ENCODE measurements at regions not wholly inside any gene's neighbourhood (a gene's known extent, or its start where the extent isn't known, plus 50 kb on each side); places are given as distances from the start of the nearest gene placed in this dataset.

DNA sequence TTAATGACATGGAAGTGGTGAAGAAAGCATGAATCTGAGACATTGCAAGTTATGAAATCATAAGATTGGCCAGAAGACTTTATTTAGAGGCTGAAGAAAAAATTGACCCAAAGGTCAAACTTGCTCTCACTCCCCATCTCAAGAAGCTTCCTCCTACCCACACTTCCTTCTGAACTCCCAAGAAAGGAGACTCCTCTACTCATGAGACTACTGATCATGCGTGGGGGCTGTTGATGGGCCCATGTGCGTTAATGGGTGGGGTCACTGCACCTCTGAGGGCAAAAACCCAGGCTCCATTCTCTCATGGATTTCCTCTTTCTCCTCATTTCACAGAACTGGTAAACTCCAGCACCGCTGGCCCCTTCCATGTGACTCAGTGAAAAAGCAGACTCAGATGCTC is 470.6 kb upstream of the ARID1B start:
- DNase-seq (ENCODE audit: low read depth in 2 of 2): no peak

GRCh38 chr6:156283091-156283490 is 494.1 kb upstream of the ARID1B start:
- DNase-seq (ENCODE audit: low read depth in 2 of 2): no peak

DNA sequence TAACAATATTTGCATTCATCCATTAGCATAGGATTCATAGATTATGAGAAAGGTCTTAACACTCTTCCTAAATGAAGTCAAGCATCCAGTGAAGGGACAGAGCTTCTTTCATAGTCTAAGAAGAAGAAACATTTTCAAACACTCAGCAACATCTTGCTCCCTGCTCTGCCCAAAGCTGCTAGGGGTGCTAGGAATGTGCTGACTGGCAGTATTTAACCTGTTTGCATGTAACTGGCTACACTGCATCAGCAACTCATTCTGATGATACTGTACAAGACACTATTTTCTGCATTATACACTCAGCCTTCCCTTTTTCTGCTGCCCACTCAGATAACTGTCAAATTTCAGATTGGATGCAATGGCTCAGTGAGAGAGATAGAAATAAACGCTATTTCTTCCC is 495.1 kb upstream of the ARID1B start:
- no peak for DNase-seq (ENCODE audit: low read depth in 2 of 2)

GRCh38 chr6:156281266-156281665 is 495.9 kb upstream of the ARID1B start:
- no peak for DNase-seq (ENCODE audit: low read depth in 2 of 2)

DNA sequence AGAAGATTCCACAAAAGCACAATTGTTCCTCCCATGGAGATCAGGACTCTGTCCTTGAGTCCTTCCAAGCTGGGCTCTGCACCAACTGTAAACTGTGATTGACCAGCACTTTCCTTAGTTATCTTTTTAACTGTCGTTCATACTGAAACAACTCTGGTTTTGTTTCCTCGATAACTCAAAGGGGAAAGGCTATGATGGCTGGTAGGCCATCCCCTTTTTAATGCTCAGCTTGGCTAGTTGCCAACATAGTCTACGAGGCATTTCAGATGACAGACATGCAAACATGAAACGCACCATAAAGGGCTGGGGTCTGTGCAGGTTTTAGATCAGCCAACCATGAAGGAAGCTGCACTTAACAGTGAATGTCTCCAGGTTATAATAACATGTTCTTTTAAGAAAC is 497.1 kb upstream of the ARID1B start:
- no peak for DNase-seq (ENCODE audit: low read depth in 2 of 2)

- DNase-seq (ENCODE audit: low read depth in 2 of 2): no peak
These were observed 497.8 kb upstream of the ARID1B start for GRCh38 chr6:156279261-156279969.

GRCh38 chr6:156273065-156273711 is 504.0 kb upstream of the ARID1B start:
- no peak for DNase-seq (ENCODE audit: low read depth in 2 of 2)

DNA sequence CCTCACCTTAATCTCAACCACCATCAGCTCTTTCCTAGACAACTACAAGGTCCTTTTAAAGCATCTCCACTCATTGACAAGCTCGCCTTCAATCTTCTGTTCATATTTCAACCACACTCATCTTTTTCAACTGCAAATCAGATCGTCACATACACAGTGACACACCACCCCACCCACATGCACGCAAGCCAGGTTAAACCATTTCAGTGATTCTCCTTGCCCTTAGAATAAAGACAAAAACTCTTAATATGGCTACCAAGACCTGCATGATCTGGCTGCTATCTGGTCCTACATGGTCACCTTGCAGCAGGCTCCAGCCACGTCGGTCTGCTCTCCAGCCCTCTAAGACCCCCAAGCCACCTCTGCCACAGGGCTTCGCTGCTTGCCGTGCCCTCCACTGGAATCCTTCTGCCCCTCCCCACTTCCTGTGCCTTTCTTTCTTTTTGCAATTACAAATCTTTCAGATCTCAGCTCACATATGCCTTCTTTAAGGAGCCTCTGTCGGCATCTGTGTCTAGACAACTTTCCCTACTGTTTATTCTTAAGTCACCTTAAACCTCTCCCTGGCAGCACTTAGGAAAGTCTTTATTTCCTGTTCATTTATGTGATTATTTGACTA is 507.3 kb upstream of the ARID1B start:
- no peak for DNase-seq (ENCODE audit: low read depth in 2 of 2)

DNA sequence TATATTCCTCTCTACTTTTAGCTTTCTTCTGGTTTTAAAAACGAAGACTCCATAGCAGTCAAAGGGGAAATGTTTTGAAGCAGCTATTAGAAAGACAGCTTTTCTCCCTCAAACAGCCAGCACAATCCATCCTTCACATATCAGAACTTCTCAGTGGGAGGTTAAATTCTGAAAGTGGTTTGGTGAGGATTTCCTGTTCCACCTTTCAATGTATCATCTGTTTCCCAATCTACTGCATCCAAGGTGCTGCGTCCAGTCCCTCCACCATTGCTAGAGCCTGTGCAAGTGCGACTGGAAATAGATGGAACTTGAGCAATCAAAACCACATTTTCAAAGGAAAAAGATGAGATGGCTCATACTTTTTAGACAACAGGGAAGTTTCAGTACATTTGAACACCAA is 508.3 kb upstream of the ARID1B start:
- DNase-seq (ENCODE audit: low read depth in 2 of 2): no peak

DNA sequence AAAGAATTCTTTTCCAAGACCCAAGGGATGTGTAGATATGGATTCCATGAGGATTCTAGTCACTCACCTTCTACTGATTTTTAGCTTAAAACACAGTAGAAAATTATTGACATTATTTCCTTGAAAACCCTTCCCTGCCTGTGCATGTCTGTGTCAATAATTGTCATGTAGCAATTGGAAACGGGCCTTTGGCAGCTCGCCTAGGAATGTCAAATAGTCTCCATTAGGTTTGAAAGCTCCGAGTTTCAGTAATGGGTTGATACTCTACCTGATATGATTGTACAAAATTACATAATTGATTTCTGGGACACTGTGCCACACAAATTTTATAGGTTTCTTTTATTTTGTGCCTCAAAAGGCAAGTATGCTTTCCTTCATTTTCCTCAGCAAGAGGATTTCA is 515.2 kb upstream of the ARID1B start:
- DNase-seq (ENCODE audit: low read depth in 2 of 2): no peak

DNA sequence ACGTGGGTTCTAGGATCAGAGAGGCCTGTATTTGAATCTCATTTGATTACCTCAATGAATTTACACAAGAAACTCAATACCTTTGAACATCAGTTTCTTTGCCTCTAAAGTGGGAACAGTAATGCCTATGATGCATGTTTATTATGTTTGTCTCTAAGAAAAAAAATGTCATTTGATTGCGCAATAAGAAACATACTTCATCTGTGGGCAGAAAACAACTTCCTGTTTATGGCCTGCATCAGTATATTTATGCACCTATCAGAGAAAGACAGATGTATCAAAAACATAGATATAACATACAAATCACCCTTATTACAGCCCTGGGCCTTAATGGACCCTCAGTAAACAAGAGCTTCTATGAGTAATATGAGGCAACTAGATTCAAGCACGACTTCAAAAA is 516.4 kb upstream of the ARID1B start:
- no peak for DNase-seq (ENCODE audit: low read depth in 2 of 2)

DNA sequence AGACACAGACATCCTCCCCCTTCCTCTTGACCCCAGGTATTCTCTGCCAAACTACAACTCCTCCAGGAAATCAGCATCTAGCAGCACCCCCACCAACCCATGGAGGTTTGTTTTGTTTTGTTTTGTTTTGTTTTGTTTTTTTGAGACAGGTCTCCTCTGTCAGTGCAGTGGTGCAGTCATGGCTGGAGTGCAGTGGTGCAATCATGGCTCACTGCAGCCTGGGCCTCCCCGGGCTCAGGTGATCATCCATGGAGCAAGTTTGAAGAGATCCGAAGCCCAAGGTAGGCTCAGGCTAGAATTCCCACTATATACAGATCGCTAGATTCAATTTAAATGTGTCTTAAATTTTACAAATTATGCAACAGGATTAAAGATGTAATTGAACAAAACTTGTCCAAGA is 518.2 kb upstream of the ARID1B start:
- DNase-seq (ENCODE audit: low read depth in 2 of 2): no peak

DNA sequence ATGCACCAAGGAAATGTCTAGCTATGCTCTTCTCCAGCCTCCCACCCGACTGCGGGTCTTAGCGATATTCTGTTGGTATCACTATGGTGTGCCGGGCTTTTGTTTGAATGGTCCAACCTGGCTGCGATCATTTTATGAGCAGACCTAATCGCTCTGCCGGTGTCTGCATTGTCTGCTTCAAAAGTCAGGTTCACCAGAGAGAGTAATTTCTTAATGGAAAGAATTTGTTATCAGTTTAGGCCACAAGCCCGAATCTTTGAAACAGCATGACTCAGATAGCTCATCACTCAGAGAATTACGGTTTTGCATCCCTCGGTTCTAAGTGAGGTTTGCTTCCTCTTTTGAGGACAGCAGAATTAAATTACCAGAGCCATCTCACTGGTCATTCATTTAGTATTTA is 521.0 kb upstream of the ARID1B start:
- DNase-seq (ENCODE audit: low read depth in 2 of 2): no peak

GRCh38 chr6:156254240-156254639 is 522.9 kb upstream of the ARID1B start:
- DNase-seq (ENCODE audit: low read depth in 2 of 2): no peak

DNA sequence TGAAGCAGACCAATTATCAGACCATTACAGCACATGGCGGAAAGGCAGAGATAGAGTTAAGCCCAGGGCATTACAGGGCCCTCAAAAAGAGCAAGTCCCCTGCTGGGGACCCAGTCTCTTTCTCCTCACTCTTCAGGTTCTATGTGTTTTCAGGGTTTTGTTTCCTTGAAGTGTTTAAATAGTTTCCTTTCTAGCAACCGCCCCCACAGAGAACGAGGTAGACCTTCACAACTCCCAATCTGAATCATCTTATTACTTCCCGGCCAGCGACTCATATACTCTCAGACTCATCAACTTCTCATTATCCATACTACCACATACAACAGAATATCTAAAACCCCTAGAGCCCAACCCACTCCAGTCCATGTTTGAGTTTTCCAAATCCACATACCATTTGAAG is 526.6 kb upstream of the ARID1B start:
- DNase-seq (ENCODE audit: low read depth in 2 of 2): peak in 1 of 2 experiments; percentile 8

GRCh38 chr6:156242206-156242605 is 535.0 kb upstream of the ARID1B start:
- no peak for DNase-seq (ENCODE audit: low read depth in 2 of 2)

- DNase-seq (ENCODE audit: low read depth in 2 of 2): no peak
These were observed 546.0 kb upstream of the ARID1B start for GRCh38 chr6:156231026-156231765.

- DNase-seq (ENCODE audit: low read depth in 2 of 2): no peak
These were observed 557.2 kb upstream of the ARID1B start for GRCh38 chr6:156219973-156220372.

- DNase-seq (ENCODE audit: low read depth in 2 of 2): no peak
These were observed 571.5 kb upstream of the ARID1B start for GRCh38 chr6:156205678-156206077.

DNA sequence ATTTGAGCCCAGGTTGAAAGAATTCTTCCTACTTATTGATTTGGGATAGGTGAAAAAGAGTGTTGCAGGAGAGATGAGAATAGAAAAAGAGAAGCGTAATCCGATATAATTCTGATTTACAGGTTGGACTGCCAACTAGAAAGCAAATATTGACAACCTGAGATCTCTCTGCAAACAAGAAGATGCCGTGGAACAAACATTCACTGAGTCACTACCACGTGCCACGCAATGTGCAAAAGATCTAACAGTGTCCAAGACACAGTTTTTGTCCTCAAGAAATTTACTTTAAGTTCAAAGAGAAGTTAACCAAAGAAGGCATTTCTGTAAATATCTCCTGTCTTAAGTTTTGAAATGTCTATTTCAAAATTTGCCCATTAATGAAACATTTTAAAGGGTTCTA is 578.0 kb upstream of the ARID1B start:
- no peak for DNase-seq (ENCODE audit: low read depth in 2 of 2)

DNA sequence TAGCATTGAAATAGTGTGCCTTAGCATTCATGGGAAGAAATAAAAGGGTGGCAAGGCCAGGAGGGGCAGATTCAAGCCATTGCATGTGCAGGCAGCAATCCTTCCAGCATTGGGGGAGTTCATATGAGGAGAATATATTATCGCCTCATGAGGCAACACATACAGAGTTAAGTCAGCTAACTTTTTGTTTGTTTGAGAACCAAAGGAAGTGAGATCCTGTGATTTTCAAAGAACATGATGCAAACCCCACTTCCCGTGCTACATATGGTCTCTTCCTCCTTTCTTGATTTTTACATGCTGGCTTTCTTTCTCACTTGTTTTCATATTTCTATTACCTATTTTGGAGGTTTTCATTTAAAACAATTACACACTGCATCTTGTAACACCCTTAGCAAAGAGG is 579.7 kb upstream of the ARID1B start:
- no peak for DNase-seq (ENCODE audit: low read depth in 2 of 2)

DNA sequence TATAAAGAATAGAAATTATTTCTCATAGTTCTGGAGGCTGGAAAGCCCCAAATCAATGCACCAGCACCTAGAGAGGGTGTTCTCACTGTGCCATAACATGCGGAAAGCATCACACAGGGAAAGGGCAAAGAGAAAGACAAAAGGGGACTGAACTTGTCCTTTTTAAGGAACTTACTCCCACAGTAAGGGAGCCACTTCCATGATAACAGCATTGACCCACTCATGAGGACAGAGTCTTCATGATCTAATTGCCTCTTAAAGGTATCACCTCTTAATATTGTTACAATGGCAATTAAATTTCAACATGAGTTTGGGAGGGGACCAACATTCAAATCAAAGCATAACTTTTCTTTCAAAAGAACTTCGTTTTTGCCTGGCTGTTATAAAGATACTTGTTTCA is 582.2 kb upstream of the ARID1B start:
- no peak for DNase-seq (ENCODE audit: low read depth in 2 of 2)

- DNase-seq (ENCODE audit: low read depth in 2 of 2): no peak
These were observed 583.8 kb upstream of the ARID1B start for GRCh38 chr6:156193381-156193780.
